NCI-H345 treated with DMSO at 0.1 percent for 48 hours (cell line): ENCODE measurements at regions not wholly inside any gene's neighbourhood (a gene's known extent, or its start where the extent isn't known, plus 50 kb on each side); places are given as distances from the start of the nearest gene placed in this dataset.
A peak's percentile ranks its signal among the peaks of the same experiment; 100 is the strongest.

Experiments
- DNase-seq: peaks from one replicate; lab custom pipeline; 2025; ENCODE audit not compliant: unreplicated experiment; lab: John Stamatoyannopoulos, UW

GRCh38 chr9:26086396-26086795 is 408.2 kb upstream of the TUSC1 start:
- DNase-seq = no peak

- no peak for DNase-seq
Observed at GRCh38 chr9:26081847-26082246, 403.6 kb upstream of the TUSC1 start.

- no peak for DNase-seq
Observed at GRCh38 chr9:26078706-26079105, 400.5 kb upstream of the TUSC1 start.

GRCh38 chr9:26077860-26078259 is 399.6 kb upstream of the TUSC1 start:
- no peak for DNase-seq

- no peak for DNase-seq
Observed at GRCh38 chr9:26067608-26068007, 389.4 kb upstream of the TUSC1 start.

- no peak for DNase-seq
Observed at GRCh38 chr9:26066237-26066636, 388.0 kb upstream of the TUSC1 start.

- DNase-seq = no peak
Observed at GRCh38 chr9:26061948-26062575, 383.8 kb upstream of the TUSC1 start.

GRCh38 chr9:26058111-26058895 is 380.1 kb upstream of the TUSC1 start:
- DNase-seq = no peak

GRCh38 chr9:26057050-26057449 is 378.8 kb upstream of the TUSC1 start:
- no peak for DNase-seq

GRCh38 chr9:26054600-26055520 is 376.6 kb upstream of the TUSC1 start:
- no peak for DNase-seq

- DNase-seq = no peak
Observed at GRCh38 chr9:26053954-26054353, 375.7 kb upstream of the TUSC1 start.

- no peak for DNase-seq
Observed at GRCh38 chr9:26043431-26043830, 365.2 kb upstream of the TUSC1 start.

GRCh38 chr9:26034786-26035185 is 356.5 kb upstream of the TUSC1 start:
- DNase-seq = no peak

GRCh38 chr9:26033336-26033735 is 355.1 kb upstream of the TUSC1 start:
- DNase-seq = no peak

GRCh38 chr9:26026423-26027100 is 348.3 kb upstream of the TUSC1 start:
- DNase-seq = no peak

- DNase-seq = no peak
Observed at GRCh38 chr9:26013199-26013598, 335.0 kb upstream of the TUSC1 start.

- DNase-seq = no peak
Observed at GRCh38 chr9:26012797-26013196, 334.6 kb upstream of the TUSC1 start.

GRCh38 chr9:25994605-25995004 is 316.4 kb upstream of the TUSC1 start:
- no peak for DNase-seq

GRCh38 chr9:25990376-25990775 is 312.1 kb upstream of the TUSC1 start:
- no peak for DNase-seq

- DNase-seq = no peak
Observed at GRCh38 chr9:25975667-25976066, 297.4 kb upstream of the TUSC1 start.

GRCh38 chr9:25964239-25964638 is 286.0 kb upstream of the TUSC1 start:
- DNase-seq = peak; percentile 4
